Neural progenitor cell (in vitro differentiated cells): ENCODE measurements at regions not wholly inside any gene's neighbourhood (a gene's known extent, or its start where the extent isn't known, plus 50 kb on each side); places are given as distances from the start of the nearest gene placed in this dataset.

Source experiments
- DNase-seq: peaks from one replicate; pipeline ENCODE4 v3.0.0-alpha.2; 2016; ENCODE audit warnings: low spot score
- H2AFZ ChIP-seq: fragments of 200-600 bp; sonication (generic); replicated peaks from 2 replicates; pipeline ENCODE4 v1.6.1; 2016; ENCODE audit warnings: antibody characterized with exemption
- H3F3A ChIP-seq: fragments of 200-600 bp; sonication (generic); 2 replicates; pipeline ENCODE4 v1.6.1; 2016; ENCODE audit warnings: antibody characterized with exemption, low read depth
- H3K27ac ChIP-seq: fragments of 200-600 bp; sonication (generic); 2 replicates; pipeline ENCODE4 v1.5.1; 2016; ENCODE audit warnings: mild to moderate bottlenecking
- H3K27me3 ChIP-seq: fragments of 200-600 bp; sonication (generic); 2 replicates; pipeline ENCODE4 v1.6.1; 2016; ENCODE audit warnings: mild to moderate bottlenecking, moderate library complexity
- H3K36me3 ChIP-seq: fragments of 200-600 bp; sonication (generic); 2 replicates; pipeline ENCODE4 v1.5.1; 2016
- H3K4me1 ChIP-seq: fragments of 200-600 bp; sonication (generic); 2 replicates; pipeline ENCODE4 v1.6.1; 2016; ENCODE audit warnings: mixed run types
- H3K4me2 ChIP-seq: fragments of 200-600 bp; sonication (generic); 2 replicates; pipeline ENCODE4 v1.6.1; 2016
- H3K4me3 ChIP-seq: fragments of 200-600 bp; sonication (generic); 2 replicates; pipeline ENCODE4 v1.5.1; 2016
- H3K79me2 ChIP-seq: fragments of 200-600 bp; sonication (generic); 2 replicates; pipeline ENCODE4 v1.6.1; 2016; ENCODE audit warnings: low read depth
- H3K9ac ChIP-seq: fragments of 200-600 bp; sonication (generic); 2 replicates; pipeline ENCODE4 v1.6.1; 2016
- H3K9me3 ChIP-seq: fragments of 200-600 bp; sonication (generic); 2 replicates; pipeline ENCODE4 v1.5.1; 2016; ENCODE audit warnings: low read depth
- H4K20me1 ChIP-seq: fragments of 200-600 bp; sonication (generic); 2 replicates; pipeline ENCODE4 v1.6.1; 2016; ENCODE audit warnings: low read depth
- H3K27ac Mint-ChIP-seq: 3 replicates; pipeline ENCODE4 v1.8.0; 2021; ENCODE audit warnings: mixed read lengths
- H3K27me3 Mint-ChIP-seq: 2 replicates; pipeline ENCODE4 v1.8.0; 2022; ENCODE audit warnings: low read depth, mild to moderate bottlenecking, inconsistent platforms, moderate library complexity, mixed read lengths; ENCODE audit not compliant: insufficient read depth
- H3K36me3 Mint-ChIP-seq: 3 replicates; pipeline ENCODE4 v1.8.0; 2021; ENCODE audit warnings: mixed read lengths
- H3K4me1 Mint-ChIP-seq: 3 replicates; pipeline ENCODE4 v1.8.0; 2021; ENCODE audit warnings: mixed read lengths
- H3K4me3 Mint-ChIP-seq: 3 replicates; pipeline ENCODE4 v1.8.0; 2021; ENCODE audit warnings: mild to moderate bottlenecking, moderate library complexity, mixed read lengths
- H3K9me3 Mint-ChIP-seq: 3 replicates; pipeline ENCODE4 v1.8.0; 2020; ENCODE audit warnings: mixed read lengths
- EZH2 ChIP-seq: fragments of 200-600 bp; sonication (generic); IDR thresholded peaks from 2 replicates; pipeline ENCODE4 v1.6.1; 2017; ENCODE audit warnings: antibody characterized with exemption, mild to moderate bottlenecking, moderate library complexity
- EZH2phosphoT487 ChIP-seq: fragments of 200-600 bp; sonication (generic); IDR thresholded peaks from 2 replicates; pipeline ENCODE4 v1.6.1; 2017; ENCODE audit warnings: antibody characterized with exemption
- TF ChIP-seq, protein P1 (sequence below): fragments of 200-600 bp; sonication (generic); IDR thresholded peaks from 2 replicates; pipeline ENCODE4 v1.5.1; 2017; ENCODE audit warnings: antibody characterized with exemption, mild to moderate bottlenecking

DNA sequence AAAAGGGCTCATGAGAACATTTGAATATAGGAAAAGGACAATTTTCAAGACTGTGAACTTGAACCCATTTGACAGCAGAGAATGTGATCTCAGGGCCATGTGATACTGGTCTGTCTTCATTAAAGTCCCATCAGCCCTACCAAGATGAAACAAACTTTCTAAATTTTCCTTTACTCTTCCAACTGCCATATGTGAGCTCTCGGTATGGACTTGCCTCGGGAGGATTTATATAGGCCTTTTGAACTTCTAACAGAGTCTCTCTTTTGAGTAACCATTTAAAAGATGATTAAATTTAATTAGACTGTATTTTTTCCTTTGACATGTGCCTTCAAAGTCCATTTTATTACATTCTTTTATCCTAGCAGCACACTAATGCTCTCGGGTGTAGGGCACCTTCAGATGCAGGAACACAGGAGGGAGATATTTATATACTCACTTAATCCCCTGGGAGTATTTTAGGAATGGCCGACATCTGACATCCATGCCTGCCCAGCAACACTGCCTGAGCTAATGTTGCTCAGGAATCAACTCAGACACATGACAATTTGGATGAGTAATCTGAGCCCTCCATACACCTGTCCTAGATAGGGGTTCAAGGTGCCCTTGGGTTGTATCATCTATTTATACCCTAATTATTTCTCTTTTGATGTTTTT lies 155.0 kb downstream of the SLC7A11 start:
- DNase-seq = no peak
- H3K9me3 ChIP-seq = no peaks in the 10 kb centered on the region
- no peak overlapping the region for H3K27ac Mint-ChIP-seq
- no peak overlapping the region for H3K4me3 ChIP-seq
- H3K36me3 Mint-ChIP-seq = no peaks in the 10 kb centered on the region
- H3K9me3 Mint-ChIP-seq = peaks cover 4% of the 10 kb centered on the region
- no peak overlapping the region for H3K9ac ChIP-seq
- H3K36me3 ChIP-seq = no peaks in the 10 kb centered on the region
- H2AFZ ChIP-seq = no peak overlapping the region
- H3K4me2 ChIP-seq = no peak overlapping the region
- no peaks in the 10 kb centered on the region for H3K27me3 ChIP-seq
- H3K4me1 Mint-ChIP-seq = peaks cover 18% of the 10 kb centered on the region
- H3K27me3 Mint-ChIP-seq = no peaks in the 10 kb centered on the region
- TF ChIP-seq EZH2phosphoT487 (no peak), EZH2 (no peak)
- TF ChIP-seq, protein P1, sequence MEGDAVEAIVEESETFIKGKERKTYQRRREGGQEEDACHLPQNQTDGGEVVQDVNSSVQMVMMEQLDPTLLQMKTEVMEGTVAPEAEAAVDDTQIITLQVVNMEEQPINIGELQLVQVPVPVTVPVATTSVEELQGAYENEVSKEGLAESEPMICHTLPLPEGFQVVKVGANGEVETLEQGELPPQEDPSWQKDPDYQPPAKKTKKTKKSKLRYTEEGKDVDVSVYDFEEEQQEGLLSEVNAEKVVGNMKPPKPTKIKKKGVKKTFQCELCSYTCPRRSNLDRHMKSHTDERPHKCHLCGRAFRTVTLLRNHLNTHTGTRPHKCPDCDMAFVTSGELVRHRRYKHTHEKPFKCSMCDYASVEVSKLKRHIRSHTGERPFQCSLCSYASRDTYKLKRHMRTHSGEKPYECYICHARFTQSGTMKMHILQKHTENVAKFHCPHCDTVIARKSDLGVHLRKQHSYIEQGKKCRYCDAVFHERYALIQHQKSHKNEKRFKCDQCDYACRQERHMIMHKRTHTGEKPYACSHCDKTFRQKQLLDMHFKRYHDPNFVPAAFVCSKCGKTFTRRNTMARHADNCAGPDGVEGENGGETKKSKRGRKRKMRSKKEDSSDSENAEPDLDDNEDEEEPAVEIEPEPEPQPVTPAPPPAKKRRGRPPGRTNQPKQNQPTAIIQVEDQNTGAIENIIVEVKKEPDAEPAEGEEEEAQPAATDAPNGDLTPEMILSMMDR = no peak
- no peak overlapping the region for H3K4me3 Mint-ChIP-seq
- H3K27ac ChIP-seq = no peak overlapping the region
- peaks cover 6% of the 10 kb centered on the region for H3K4me1 ChIP-seq
- no peaks in the 10 kb centered on the region for H3K79me2 ChIP-seq
- H4K20me1 ChIP-seq = no peaks in the 10 kb centered on the region
- no peaks in the 10 kb centered on the region for H3F3A ChIP-seq

DNA sequence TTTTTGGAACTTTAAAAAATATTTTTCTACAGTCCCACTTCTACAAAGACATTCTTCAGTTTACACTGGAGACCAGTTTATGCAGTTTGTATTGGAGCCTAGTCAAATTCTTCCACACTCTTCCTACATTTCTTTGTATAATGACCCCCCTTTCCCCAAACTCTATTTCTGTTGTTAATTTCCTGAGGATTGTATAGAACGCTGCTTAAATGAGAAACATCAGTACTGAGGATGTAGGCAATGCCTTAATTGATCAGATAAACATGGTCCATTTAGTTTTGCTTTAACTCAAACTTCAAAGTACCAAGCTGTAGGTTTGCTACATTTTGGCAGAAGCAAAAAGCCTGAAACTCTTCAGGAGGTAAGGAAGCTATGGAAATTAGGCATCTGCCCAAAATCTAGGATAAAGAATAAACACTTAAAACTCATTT lies 155.5 kb downstream of the SLC7A11 start:
- H3K9me3 ChIP-seq = no peaks in the 10 kb centered on the region
- TF ChIP-seq EZH2 (no peak), EZH2phosphoT487 (no peak)
- TF ChIP-seq, protein P1 = no peak
- no peaks in the 10 kb centered on the region for H4K20me1 ChIP-seq
- H3K4me2 ChIP-seq = no peak overlapping the region
- H3K27me3 ChIP-seq = no peaks in the 10 kb centered on the region
- Mint-ChIP-seq H3K27ac (no peak overlapping the region), H3K27me3 (no peaks in the 10 kb centered on the region), H3K4me1 (peaks cover 21% of the 10 kb centered on the region), H3K4me3 (no peak overlapping the region), H3K9me3 (peaks cover 4% of the 10 kb centered on the region), H3K36me3 (no peaks in the 10 kb centered on the region)
- no peaks in the 10 kb centered on the region for H3K79me2 ChIP-seq
- H3K4me1 ChIP-seq = peaks cover 11% of the 10 kb centered on the region
- H3K36me3 ChIP-seq = no peaks in the 10 kb centered on the region
- no peak overlapping the region for H2AFZ ChIP-seq
- H3K4me3 ChIP-seq = no peak overlapping the region
- no peak for DNase-seq
- no peak overlapping the region for H3K9ac ChIP-seq
- H3K27ac ChIP-seq = no peak overlapping the region
- no peaks in the 10 kb centered on the region for H3F3A ChIP-seq

DNA sequence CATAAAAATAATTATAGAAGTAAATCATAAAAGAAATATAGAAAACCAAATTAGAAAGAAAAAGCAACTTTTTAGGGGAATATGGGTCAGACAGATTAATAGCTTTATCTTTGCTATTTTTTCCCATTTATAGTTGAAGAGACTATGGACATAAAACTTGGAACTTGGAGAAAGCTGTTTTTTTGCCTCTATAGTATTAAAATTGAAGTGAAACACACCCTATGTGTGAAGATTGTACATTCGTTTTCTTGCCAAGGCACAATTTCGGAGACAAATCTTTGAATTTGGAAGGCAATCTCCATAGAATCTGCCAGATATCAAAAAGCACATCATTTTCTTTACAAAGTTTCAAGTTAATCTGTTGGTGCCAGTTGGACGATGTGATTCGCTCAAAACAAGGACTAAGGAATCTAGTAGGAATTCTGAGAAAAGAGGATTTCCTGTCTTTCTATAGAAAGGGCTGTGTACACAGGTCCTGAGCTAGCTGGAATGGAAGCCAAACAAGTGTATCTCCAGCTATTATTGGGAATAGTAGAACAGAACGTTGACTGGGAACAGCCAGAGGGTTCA lies 156.3 kb downstream of the SLC7A11 start:
- H3K9ac ChIP-seq = no peak overlapping the region
- H2AFZ ChIP-seq = no peak overlapping the region
- no peaks in the 10 kb centered on the region for H3K9me3 ChIP-seq
- no peaks in the 10 kb centered on the region for H3K36me3 Mint-ChIP-seq
- TF ChIP-seq EZH2phosphoT487 (no peak), EZH2 (no peak)
- TF ChIP-seq, protein P1 = no peak
- H3K4me2 ChIP-seq = no peak overlapping the region
- no peak overlapping the region for H3K27ac Mint-ChIP-seq
- H3K4me1 Mint-ChIP-seq = peaks cover 21% of the 10 kb centered on the region
- H3K4me3 Mint-ChIP-seq = no peak overlapping the region
- H3K27me3 Mint-ChIP-seq = no peaks in the 10 kb centered on the region
- H3K27me3 ChIP-seq = no peaks in the 10 kb centered on the region
- no peak overlapping the region for H3K27ac ChIP-seq
- DNase-seq = no peak
- H4K20me1 ChIP-seq = no peaks in the 10 kb centered on the region
- no peaks in the 10 kb centered on the region for H3K36me3 ChIP-seq
- H3K4me3 ChIP-seq = no peak overlapping the region
- H3K4me1 ChIP-seq = peaks cover 11% of the 10 kb centered on the region
- H3K79me2 ChIP-seq = no peaks in the 10 kb centered on the region
- no peaks in the 10 kb centered on the region for H3F3A ChIP-seq
- peaks cover 4% of the 10 kb centered on the region for H3K9me3 Mint-ChIP-seq
